GM18870 (cell line): ENCODE measurements at regions not wholly inside any gene's neighbourhood (a gene's known extent, or its start where the extent isn't known, plus 50 kb on each side); places are given as distances from the start of the nearest gene placed in this dataset.

ENCODE experiments used
- ATAC-seq: cut with Tn5 transposase; IDR thresholded peaks from one replicate; pipeline ENCODE4 v1.9.1; 2021; ENCODE audit warnings: moderate library complexity; ENCODE audit not compliant: unreplicated experiment

GRCh38 chr6:167487749-167488664 lies 163.1 kb downstream of the TTLL2 start:
- ATAC-seq: no peak

GRCh38 chr6:167491438-167492099 lies 166.7 kb downstream of the TTLL2 start:
- ATAC-seq: no peak

- ATAC-seq: no peak
Observed at GRCh38 chr6:167492100-167492449, 167.2 kb downstream of the TTLL2 start.

- no peak for ATAC-seq
Observed at GRCh38 chr6:167493310-167493709, 168.4 kb downstream of the TTLL2 start.

- no peak for ATAC-seq
Observed at GRCh38 chr6:167493976-167494697, 169.3 kb downstream of the TTLL2 start.

- ATAC-seq: no peak
Observed at GRCh38 chr6:167494698-167495435, 170.0 kb downstream of the TTLL2 start.

GRCh38 chr6:167495506-167496401 lies 170.9 kb downstream of the TTLL2 start:
- ATAC-seq: no peak

GRCh38 chr6:167496707-167497106 lies 171.8 kb downstream of the TTLL2 start:
- no peak for ATAC-seq

- no peak for ATAC-seq
Observed at GRCh38 chr6:167497428-167498056, 172.7 kb downstream of the TTLL2 start.

- no peak for ATAC-seq
Observed at GRCh38 chr6:167499161-167499660, 174.3 kb downstream of the TTLL2 start.

- ATAC-seq: no peak
Observed at GRCh38 chr6:167500961-167501360, 176.1 kb downstream of the TTLL2 start.

GRCh38 chr6:167501831-167502385 lies 177.0 kb downstream of the TTLL2 start:
- ATAC-seq: no peak

- no peak for ATAC-seq
Observed at GRCh38 chr6:167502471-167502870, 177.6 kb downstream of the TTLL2 start.

- no peak for ATAC-seq
Observed at GRCh38 chr6:167504385-167504961, 179.6 kb downstream of the TTLL2 start.

GRCh38 chr6:167505199-167505598 lies 180.3 kb downstream of the TTLL2 start:
- ATAC-seq: no peak

- ATAC-seq: no peak
Observed at GRCh38 chr6:167505782-167506181, 180.9 kb downstream of the TTLL2 start.

GRCh38 chr6:167506443-167507301 lies 181.8 kb downstream of the TTLL2 start:
- ATAC-seq: no peak
